ENCODE measurements at regions not wholly inside any gene's neighbourhood (a gene's known extent, or its start where the extent isn't known, plus 50 kb on each side); places are given as distances from the start of the nearest gene placed in this dataset.

GRCh38 chr1:163574119-163574518 is 252.4 kb downstream of the NUF2 start:
- TF ChIP-seq POLR2AphosphoS5 (IDR thresholded peaks at IDR 0.05; ENCODE audit: borderline replicate concordance, low read depth, low read length) (no peak), EZH2 (IDR thresholded peaks at IDR 0.05) (no peak)
